ENCODE measurements at regions not wholly inside any gene's neighbourhood (a gene's known extent, or its start where the extent isn't known, plus 50 kb on each side); places are given as distances from the start of the nearest gene placed in this dataset.

- Histone ChIP-seq H3K9ac (ENCODE audit: low read depth, low read length) (no peak overlapping the region), H3K36me3 (ENCODE audit: insufficient read depth, low read length) (no peaks in the 10 kb centered on the region), H3K9me3 (ENCODE audit: control insufficient read depth, insufficient read depth, low read length) (no peaks in the 10 kb centered on the region), H3K4me1 (ENCODE audit: insufficient read depth, low read length) (peaks cover 2% of the 10 kb centered on the region; the same call in 1 of the 2 replicates)
These were observed 363.1 kb downstream of the EFNB2 start for GRCh38 chr13:106172176-106172905.

- H3K9me3 ChIP-seq (ENCODE audit: control insufficient read depth, insufficient read depth, low read length), result no peaks in the 10 kb centered on the region
- no peaks in the 10 kb centered on the region for H3K36me3 ChIP-seq (ENCODE audit: insufficient read depth, low read length)
- no peaks in the 10 kb centered on the region; the same call in 1 of the 2 replicates for H3K4me1 ChIP-seq (ENCODE audit: insufficient read depth, low read length)
- no peak overlapping the region for H3K9ac ChIP-seq (ENCODE audit: low read depth, low read length)
These were observed 372.0 kb downstream of the EFNB2 start for GRCh38 chr13:106163426-106163825.

GRCh38 chr13:106161146-106161545, 374.3 kb downstream of the EFNB2 start:
- Histone ChIP-seq H3K9ac (ENCODE audit: low read depth, low read length) (no peak overlapping the region), H3K4me1 (ENCODE audit: insufficient read depth, low read length) (no peaks in the 10 kb centered on the region; the same call in 1 of the 2 replicates), H3K9me3 (ENCODE audit: control insufficient read depth, insufficient read depth, low read length) (no peaks in the 10 kb centered on the region), H3K36me3 (ENCODE audit: insufficient read depth, low read length) (no peaks in the 10 kb centered on the region)

- Histone ChIP-seq H3K4me1 (ENCODE audit: insufficient read depth, low read length) (no peaks in the 10 kb centered on the region; the same call in 1 of the 2 replicates), H3K9ac (ENCODE audit: low read depth, low read length) (no peak overlapping the region), H3K36me3 (ENCODE audit: insufficient read depth, low read length) (no peaks in the 10 kb centered on the region), H3K9me3 (ENCODE audit: control insufficient read depth, insufficient read depth, low read length) (no peaks in the 10 kb centered on the region)
These were observed 375.9 kb downstream of the EFNB2 start for GRCh38 chr13:106159295-106160195.

- H3K36me3 ChIP-seq (ENCODE audit: insufficient read depth, low read length), result no peaks in the 10 kb centered on the region
- no peak overlapping the region for H3K9ac ChIP-seq (ENCODE audit: low read depth, low read length)
- peaks cover 5% of the 10 kb centered on the region for H3K4me1 ChIP-seq (ENCODE audit: insufficient read depth, low read length)
- H3K9me3 ChIP-seq (ENCODE audit: control insufficient read depth, insufficient read depth, low read length), result no peaks in the 10 kb centered on the region
These were observed 379.0 kb downstream of the EFNB2 start for GRCh38 chr13:106156468-106156867.

- Histone ChIP-seq H3K9ac (ENCODE audit: low read depth, low read length) (no peak overlapping the region), H3K9me3 (ENCODE audit: control insufficient read depth, insufficient read depth, low read length) (no peaks in the 10 kb centered on the region), H3K4me1 (ENCODE audit: insufficient read depth, low read length) (peaks cover 5% of the 10 kb centered on the region), H3K36me3 (ENCODE audit: insufficient read depth, low read length) (no peaks in the 10 kb centered on the region)
These were observed 380.1 kb downstream of the EFNB2 start for GRCh38 chr13:106155411-106155810.

GRCh38 chr13:106153876-106154275, 381.6 kb downstream of the EFNB2 start:
- H3K36me3 ChIP-seq (ENCODE audit: insufficient read depth, low read length), result no peaks in the 10 kb centered on the region
- no peaks in the 10 kb centered on the region for H3K9me3 ChIP-seq (ENCODE audit: control insufficient read depth, insufficient read depth, low read length)
- peaks cover 5% of the 10 kb centered on the region; the same call in 1 of the 2 replicates for H3K4me1 ChIP-seq (ENCODE audit: insufficient read depth, low read length)
- H3K9ac ChIP-seq (ENCODE audit: low read depth, low read length), result no peak overlapping the region

- Histone ChIP-seq H3K9me3 (ENCODE audit: control insufficient read depth, insufficient read depth, low read length) (no peaks in the 10 kb centered on the region), H3K36me3 (ENCODE audit: insufficient read depth, low read length) (no peaks in the 10 kb centered on the region), H3K4me1 (ENCODE audit: insufficient read depth, low read length) (peaks cover 5% of the 10 kb centered on the region), H3K9ac (ENCODE audit: low read depth, low read length) (no peak overlapping the region)
These were observed 382.4 kb downstream of the EFNB2 start for GRCh38 chr13:106153041-106153440.

- no peak overlapping the region for H3K9ac ChIP-seq (ENCODE audit: low read depth, low read length)
- H3K36me3 ChIP-seq (ENCODE audit: insufficient read depth, low read length), result no peaks in the 10 kb centered on the region
- peaks cover 5% of the 10 kb centered on the region for H3K4me1 ChIP-seq (ENCODE audit: insufficient read depth, low read length)
- no peaks in the 10 kb centered on the region for H3K9me3 ChIP-seq (ENCODE audit: control insufficient read depth, insufficient read depth, low read length)
These were observed 383.4 kb downstream of the EFNB2 start for GRCh38 chr13:106152047-106152446.

- Histone ChIP-seq H3K4me1 (ENCODE audit: insufficient read depth, low read length) (peaks cover 5% of the 10 kb centered on the region), H3K9ac (ENCODE audit: low read depth, low read length) (no peak overlapping the region), H3K9me3 (ENCODE audit: control insufficient read depth, insufficient read depth, low read length) (no peaks in the 10 kb centered on the region), H3K36me3 (ENCODE audit: insufficient read depth, low read length) (no peaks in the 10 kb centered on the region)
These were observed 384.3 kb downstream of the EFNB2 start for GRCh38 chr13:106151056-106151699.

- Histone ChIP-seq H3K4me1 (ENCODE audit: insufficient read depth, low read length) (no peaks in the 10 kb centered on the region; the same call in none of the 2 replicates), H3K9me3 (ENCODE audit: control insufficient read depth, insufficient read depth, low read length) (no peaks in the 10 kb centered on the region), H3K36me3 (ENCODE audit: insufficient read depth, low read length) (no peaks in the 10 kb centered on the region), H3K9ac (ENCODE audit: low read depth, low read length) (no peak overlapping the region)
These were observed 389.2 kb downstream of the EFNB2 start for GRCh38 chr13:106145997-106146864.

GRCh38 chr13:106145070-106145469, 390.4 kb downstream of the EFNB2 start:
- Histone ChIP-seq H3K4me1 (ENCODE audit: insufficient read depth, low read length) (no peaks in the 10 kb centered on the region; the same call in none of the 2 replicates), H3K9ac (ENCODE audit: low read depth, low read length) (no peak overlapping the region), H3K9me3 (ENCODE audit: control insufficient read depth, insufficient read depth, low read length) (no peaks in the 10 kb centered on the region), H3K36me3 (ENCODE audit: insufficient read depth, low read length) (no peaks in the 10 kb centered on the region)

GRCh38 chr13:106143930-106144709, 391.3 kb downstream of the EFNB2 start:
- Histone ChIP-seq H3K36me3 (ENCODE audit: insufficient read depth, low read length) (no peaks in the 10 kb centered on the region), H3K9me3 (ENCODE audit: control insufficient read depth, insufficient read depth, low read length) (no peaks in the 10 kb centered on the region), H3K4me1 (ENCODE audit: insufficient read depth, low read length) (no peaks in the 10 kb centered on the region; the same call in none of the 2 replicates), H3K9ac (ENCODE audit: low read depth, low read length) (no peak overlapping the region)
